HepG2 (cell line): ENCODE measurements at regions not wholly inside any gene's neighbourhood (a gene's known extent, or its start where the extent isn't known, plus 50 kb on each side); places are given as distances from the start of the nearest gene placed in this dataset.
A peak's percentile ranks its signal among the peaks of the same experiment; 100 is the strongest.

Experiments used
- ATAC-seq: fragments of 200-7000 bp; cut with Tn5 transposase; 3 replicates; pipeline ENCODE4 v1.9.1; 2020; ENCODE audit warnings: mild to moderate bottlenecking, moderate library complexity
- BruUV-seq: library from RNA; stranded (reverse); fragments of 400-500 nt; replicated peaks from 2 replicates; lab custom pipeline; 2021; lab: Mats Ljungman, UMichigan
- CTCF ChIA-PET: fragments of 300-600 bp; formaldehyde crosslinking; extraction: SDS; loops from one replicate; lab custom pipeline; 2021; ENCODE audit warnings: low total read pairs, inconsistent platforms, low intra/inter-chr PET ratio; lab: Yijun Ruan, JAX
- POLR2A ChIA-PET: fragments of 350-600 bp; sonication (Branson Sonifier 250); formaldehyde crosslinking; loops from one replicate; lab custom pipeline; 2020; ENCODE audit warnings: antibody characterized with exemption, inconsistent platforms; lab: Yijun Ruan, JAX
- DNase-seq: peaks from one replicate; pipeline ENCODE4 v3.0.0-alpha.2; 2015; ENCODE audit warnings: low spot score
- FAIRE-seq: peaks from 3 replicates; lab custom pipeline; 2011; peaks lifted over from hg19 to GRCh38; lab: Jason Lieb, UNC
- H2AFZ ChIP-seq: one replicate; pipeline ENCODE4 v1.6.1; 2011; ENCODE audit warnings: low read length, inconsistent platforms
- H3K27ac ChIP-seq: fragments of 300-600 bp; 3 replicates; pipeline ENCODE4 v1.8.0; 2011; ENCODE audit warnings: mixed run types, mild to moderate bottlenecking, mixed read lengths, low read length, inconsistent platforms; ENCODE audit not compliant: insufficient read depth; ENCODE audit errors: extremely low read length
- H3K27me3 ChIP-seq, 2 experiments: fragments of 200-600 bp in 1 of 2; 2 replicates in 1 of 2; 3 replicates in 1 of 2; pipeline versions ENCODE4 v1.6.0 to v1.8.0; 2011; ENCODE audit warnings: low read length in 2 of 2, mild to moderate bottlenecking in 2 of 2, moderate library complexity in 2 of 2, inconsistent platforms in 1 of 2; ENCODE audit not compliant: insufficient read depth in 2 of 2, control insufficient read depth in 1 of 2
- H3K36me3 ChIP-seq, 2 experiments: fragments of 200-600 bp in 1 of 2; replicated peaks in 1 of 2; 2 replicates in 1 of 2; 3 replicates in 1 of 2; pipeline versions ENCODE4 v1.5.1 to v1.8.0; 2011; ENCODE audit warnings: low read length in 2 of 2, inconsistent platforms in 1 of 2; ENCODE audit not compliant: insufficient read depth in 2 of 2, control insufficient read depth in 1 of 2
- H3K4me1 ChIP-seq: 2 replicates; pipeline ENCODE4 v1.5.1; 2012; ENCODE audit warnings: low read length, inconsistent platforms; ENCODE audit not compliant: insufficient read depth
- H3K4me2 ChIP-seq: 2 replicates; pipeline ENCODE4 v1.6.0; 2011; ENCODE audit warnings: low read depth, low read length, inconsistent platforms
- H3K4me3 ChIP-seq, 3 experiments: fragments of 200-600 bp in 1 of 3; sonication (generic), shearing (Covaris generic) in 1 of 3; replicated peaks in 1 of 3; 2 replicates each; pipeline ENCODE4 v1.5.1; 2011 to 2016; ENCODE audit warnings: low read length in 3 of 3, inconsistent platforms in 2 of 3, low read depth in 2 of 3, mild to moderate bottlenecking in 2 of 3, control low read depth in 1 of 3, mixed read lengths in 1 of 3; ENCODE audit not compliant: insufficient read depth in 1 of 3
- H3K79me2 ChIP-seq: one replicate; pipeline ENCODE4 v1.6.1; 2011; ENCODE audit warnings: low read length, inconsistent platforms; ENCODE audit not compliant: insufficient read depth
- H3K9ac ChIP-seq: 2 replicates; pipeline ENCODE4 v1.6.0; 2011; ENCODE audit warnings: mild to moderate bottlenecking, low read depth, low read length, inconsistent platforms; ENCODE audit not compliant: insufficient read depth
- H3K9me3 ChIP-seq: 2 replicates; pipeline ENCODE4 v1.5.1; 2012; ENCODE audit warnings: mild to moderate bottlenecking, low read length
- H4K20me1 ChIP-seq: 2 replicates; pipeline ENCODE4 v1.6.0; 2011; ENCODE audit warnings: inconsistent platforms, mild to moderate bottlenecking, low read length, moderate library complexity; ENCODE audit not compliant: insufficient read depth
- DRAP1 ChIP-seq: IDR thresholded peaks from 2 replicates; pipeline ENCODE4 v1.6.1; 2016; ENCODE audit warnings: missing genetic modification reagents, missing compliant biosample characterization
- EED ChIP-seq: sonication (generic); formaldehyde crosslinking; IDR thresholded peaks from 2 replicates; pipeline ENCODE4 v1.5.0; 2020; ENCODE audit warnings: mild to moderate bottlenecking, missing genetic modification reagents
- GFI1 ChIP-seq: sonication (generic); formaldehyde crosslinking; IDR thresholded peaks from 2 replicates; pipeline ENCODE4 v1.5.0; 2020; ENCODE audit warnings: missing genetic modification reagents, mild to moderate bottlenecking, borderline replicate concordance
- HNF4A ChIP-seq: sonication (generic); formaldehyde crosslinking; IDR thresholded peaks from 2 replicates; pipeline ENCODE4 v1.4.0; 2020; ENCODE audit warnings: missing genetic modification reagents
- KDM2A ChIP-seq: sonication (generic); formaldehyde crosslinking; IDR thresholded peaks from 2 replicates; pipeline ENCODE4 v1.4.0; 2020; ENCODE audit warnings: low read depth, missing genetic modification reagents, borderline replicate concordance
- LCORL ChIP-seq, 2 experiments: fragments of 450-650 bp in 1 of 2; sonication (generic) in 1 of 2; formaldehyde crosslinking in 1 of 2; IDR thresholded peaks; 2 replicates each; pipeline versions ENCODE4 v1.5.0 to v1.6.1; 2017 to 2020; ENCODE audit warnings: antibody characterized with exemption in 1 of 2, missing genetic modification reagents in 1 of 2
- RAD51 ChIP-seq: fragments of 450-650 bp; IDR thresholded peaks from 2 replicates; pipeline ENCODE4 v1.6.1; 2016; ENCODE audit warnings: borderline replicate concordance
- RELA ChIP-seq: sonication (generic); formaldehyde crosslinking; IDR thresholded peaks from 2 replicates; pipeline ENCODE4 v1.4.0; 2020; ENCODE audit warnings: missing genetic modification reagents
- SATB2 ChIP-seq: sonication (generic); formaldehyde crosslinking; IDR thresholded peaks from 2 replicates; pipeline ENCODE4 v1.5.0; 2020; ENCODE audit warnings: missing genetic modification reagents
- SPEN ChIP-seq: sonication (generic); formaldehyde crosslinking; IDR thresholded peaks from 2 replicates; pipeline ENCODE4 v1.5.1; 2020; ENCODE audit warnings: low read depth, mild to moderate bottlenecking, missing genetic modification reagents
- ZNF207 ChIP-seq: fragments of 450-650 bp; IDR thresholded peaks from 2 replicates; pipeline ENCODE4 v1.6.1; 2016; ENCODE audit warnings: antibody characterized with exemption, borderline replicate concordance
- ZNF225 ChIP-seq: sonication (generic); formaldehyde crosslinking; IDR thresholded peaks from 2 replicates; pipeline ENCODE4 v1.4.0; 2020; ENCODE audit warnings: mild to moderate bottlenecking, missing genetic modification reagents
- ZNF563 ChIP-seq: sonication (generic); formaldehyde crosslinking; IDR thresholded peaks from 2 replicates; pipeline ENCODE4 v1.8.0; 2022; ENCODE audit warnings: mild to moderate bottlenecking, moderate library complexity, missing genetic modification reagents
- ZNF607 ChIP-seq: sonication (generic); formaldehyde crosslinking; IDR thresholded peaks from 2 replicates; pipeline ENCODE4 v1.5.1; 2020; ENCODE audit warnings: missing genetic modification reagents, mild to moderate bottlenecking, borderline replicate concordance
- WGBS: methylation state at CpG from one replicate; pipeline ENCODE4 v1.1.6; 2017; ENCODE audit warnings: low lambda C conversion rate; 5-methylcytosine and 5-hydroxymethylcytosine counted together
- in situ Hi-C: cut with HindIII; loops from 2 replicates; pipeline ENCODE4 v1.10.0; 2017; ENCODE audit warnings: low pct_unique_long_range_greater_than_20kb; ENCODE audit not compliant: extremely low pct_ligation_motif_present
- intact Hi-C: fragments of 100-400 bp; cut with micrococcal nuclease; formaldehyde crosslinking; loops from one replicate; pipeline ENCODE4 v1.10.0; 2022; ENCODE audit not compliant: unreplicated experiment
- TF ChIP-seq, protein P1 (sequence below): sonication (generic); formaldehyde crosslinking; IDR thresholded peaks from 2 replicates; pipeline ENCODE4 v1.4.0; 2020; ENCODE audit warnings: missing genetic modification reagents, borderline replicate concordance
- TF ChIP-seq, protein P2 (sequence below): sonication (generic); formaldehyde crosslinking; IDR thresholded peaks from 2 replicates; pipeline ENCODE4 v1.5.1; 2020; ENCODE audit warnings: mild to moderate bottlenecking, moderate library complexity, missing genetic modification reagents

DNA sequence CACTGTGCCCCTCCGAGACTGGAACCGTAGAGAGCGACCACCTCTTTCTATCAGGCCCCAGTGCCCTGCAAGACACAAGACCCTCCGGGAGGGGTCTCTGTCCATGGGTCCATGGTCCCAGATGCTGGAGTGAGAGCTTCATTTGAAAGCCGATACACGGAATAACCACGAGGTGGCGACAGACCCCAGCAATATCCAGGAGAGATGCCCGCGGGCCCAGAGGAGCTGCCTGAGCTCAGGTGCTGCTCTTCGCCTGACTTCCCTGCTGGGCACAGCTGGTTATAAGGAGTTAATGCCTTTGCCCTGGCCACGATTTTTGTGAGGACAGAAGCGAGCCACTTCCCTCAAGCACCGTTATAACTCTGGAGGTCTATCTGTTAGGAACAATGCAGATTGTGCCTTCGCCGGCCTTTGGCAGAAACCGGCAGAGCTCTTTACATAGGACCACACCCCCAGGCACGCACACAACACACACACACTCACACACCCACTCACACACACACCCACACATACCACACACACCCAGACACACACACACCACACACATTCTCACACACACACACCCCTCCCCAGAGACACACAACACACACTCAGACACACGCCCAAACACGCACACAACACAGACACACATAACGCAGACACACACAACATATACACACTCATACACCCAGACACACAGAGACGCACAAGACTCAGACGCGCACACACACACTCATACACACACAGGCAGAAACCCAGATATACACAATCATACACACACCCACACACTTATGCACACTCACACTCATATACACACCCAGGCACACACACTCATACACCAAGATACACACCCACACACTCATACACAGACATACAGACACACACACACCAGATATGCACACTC lies 436.4 kb downstream of the SOX9 start:
- Histone ChIP-seq H3K4me2 (no peak overlapping the region), H2AFZ (no peak overlapping the region), H3K27ac (no peak overlapping the region), H3K9ac (no peak overlapping the region), H3K79me2 (peaks cover 92% of the 10 kb centered on the region), H3K27me3 (no peaks in the 10 kb centered on the region), H3K9me3 (no peaks in the 10 kb centered on the region), H3K36me3 (no peaks in the 10 kb centered on the region; a peak in 1 of 5 replicates), H3K4me1 (peaks cover 23% of the 10 kb centered on the region), H4K20me1 (peaks cover 51% of the 10 kb centered on the region), H3K4me3 (no peak overlapping the region)
- in situ Hi-C loops (loop anchor here (25.0 kb wide), 1 partner anchor 380 kb away; no protein-coding TSS in a partner anchor), intact Hi-C loops (loop anchor here (5.0 kb wide), 1 partner anchor 425 kb away; no protein-coding TSS in a partner anchor)
- FAIRE-seq (peak; percentile 93), ATAC-seq (peak; percentile 86), DNase-seq (peak; percentile 81)
- CTCF ChIA-PET = interaction anchor here (1.2 to 1.8 kb wide), 5 partner anchors 35 to 599 kb away, joined by 3 to 17 read pairs (median 3); no protein-coding TSS in a partner anchor
- BruUV-seq = TSS peak; percentile 31
- 65% methylated on average over 20 of the region's 24 CpGs for WGBS
- POLR2A ChIA-PET = interaction anchor here (0.6 to 1.3 kb wide), 10 partner anchors 23 to 632 kb away, joined by 3 to 11 read pairs (median 5); partner anchors contain the start of gene SOX9
- TF ChIP-seq SPEN (CRISPR knock-in tag) = no peak
- TF ChIP-seq, protein P1, sequence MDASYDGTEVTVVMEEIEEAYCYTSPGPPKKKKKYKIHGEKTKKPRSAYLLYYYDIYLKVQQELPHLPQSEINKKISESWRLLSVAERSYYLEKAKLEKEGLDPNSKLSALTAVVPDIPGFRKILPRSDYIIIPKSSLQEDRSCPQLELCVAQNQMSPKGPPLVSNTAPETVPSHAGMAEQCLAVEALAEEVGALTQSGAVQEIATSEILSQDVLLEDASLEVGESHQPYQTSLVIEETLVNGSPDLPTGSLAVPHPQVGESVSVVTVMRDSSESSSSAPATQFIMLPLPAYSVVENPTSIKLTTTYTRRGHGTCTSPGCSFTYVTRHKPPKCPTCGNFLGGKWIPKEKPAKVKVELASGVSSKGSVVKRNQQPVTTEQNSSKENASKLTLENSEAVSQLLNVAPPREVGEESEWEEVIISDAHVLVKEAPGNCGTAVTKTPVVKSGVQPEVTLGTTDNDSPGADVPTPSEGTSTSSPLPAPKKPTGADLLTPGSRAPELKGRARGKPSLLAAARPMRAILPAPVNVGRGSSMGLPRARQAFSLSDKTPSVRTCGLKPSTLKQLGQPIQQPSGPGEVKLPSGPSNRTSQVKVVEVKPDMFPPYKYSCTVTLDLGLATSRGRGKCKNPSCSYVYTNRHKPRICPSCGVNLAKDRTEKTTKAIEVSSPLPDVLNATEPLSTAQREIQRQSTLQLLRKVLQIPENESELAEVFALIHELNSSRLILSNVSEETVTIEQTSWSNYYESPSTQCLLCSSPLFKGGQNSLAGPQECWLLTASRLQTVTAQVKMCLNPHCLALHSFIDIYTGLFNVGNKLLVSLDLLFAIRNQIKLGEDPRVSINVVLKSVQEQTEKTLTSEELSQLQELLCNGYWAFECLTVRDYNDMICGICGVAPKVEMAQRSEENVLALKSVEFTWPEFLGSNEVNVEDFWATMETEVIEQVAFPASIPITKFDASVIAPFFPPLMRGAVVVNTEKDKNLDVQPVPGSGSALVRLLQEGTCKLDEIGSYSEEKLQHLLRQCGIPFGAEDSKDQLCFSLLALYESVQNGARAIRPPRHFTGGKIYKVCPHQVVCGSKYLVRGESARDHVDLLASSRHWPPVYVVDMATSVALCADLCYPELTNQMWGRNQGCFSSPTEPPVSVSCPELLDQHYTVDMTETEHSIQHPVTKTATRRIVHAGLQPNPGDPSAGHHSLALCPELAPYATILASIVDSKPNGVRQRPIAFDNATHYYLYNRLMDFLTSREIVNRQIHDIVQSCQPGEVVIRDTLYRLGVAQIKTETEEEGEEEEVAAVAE (CRISPR knock-in tag) = no peak
- no peak for TF ChIP-seq LCORL (IDR thresholded peaks at IDR 0.05)
- no peak for TF ChIP-seq LCORL (CRISPR knock-in tag; IDR thresholded peaks at IDR 0.05)
- TF ChIP-seq ZNF207 = peak; percentile 40; the same call in 1 of the 2 replicates
- TF ChIP-seq RAD51 = peak; percentile 6; the same call in 1 of the 2 replicates
- TF ChIP-seq ZNF563 (CRISPR knock-in tag) = no peak
- peak; percentile 70; the same call in 1 of the 2 replicates for TF ChIP-seq ZNF225
- TF ChIP-seq EED (CRISPR knock-in tag) = 0 out of 2 replicates have a peak, but pooled peaks have one; percentile 48
- TF ChIP-seq GFI1 = no peak
- TF ChIP-seq SATB2 (CRISPR knock-in tag) = no peak
- no peak for TF ChIP-seq RELA (CRISPR knock-in tag)
- no peak for TF ChIP-seq ZNF607 (CRISPR knock-in tag)
- TF ChIP-seq KDM2A (CRISPR knock-in tag) = peak; percentile 29; the same call in 1 of the 2 replicates
- TF ChIP-seq, protein P2, sequence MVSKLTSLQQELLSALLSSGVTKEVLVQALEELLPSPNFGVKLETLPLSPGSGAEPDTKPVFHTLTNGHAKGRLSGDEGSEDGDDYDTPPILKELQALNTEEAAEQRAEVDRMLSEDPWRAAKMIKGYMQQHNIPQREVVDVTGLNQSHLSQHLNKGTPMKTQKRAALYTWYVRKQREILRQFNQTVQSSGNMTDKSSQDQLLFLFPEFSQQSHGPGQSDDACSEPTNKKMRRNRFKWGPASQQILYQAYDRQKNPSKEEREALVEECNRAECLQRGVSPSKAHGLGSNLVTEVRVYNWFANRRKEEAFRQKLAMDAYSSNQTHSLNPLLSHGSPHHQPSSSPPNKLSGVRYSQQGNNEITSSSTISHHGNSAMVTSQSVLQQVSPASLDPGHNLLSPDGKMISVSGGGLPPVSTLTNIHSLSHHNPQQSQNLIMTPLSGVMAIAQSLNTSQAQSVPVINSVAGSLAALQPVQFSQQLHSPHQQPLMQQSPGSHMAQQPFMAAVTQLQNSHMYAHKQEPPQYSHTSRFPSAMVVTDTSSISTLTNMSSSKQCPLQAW (CRISPR knock-in tag) = peak; percentile 51
- TF ChIP-seq DRAP1 = no peak
- TF ChIP-seq HNF4A = no peak; the same call in 1 of the 2 replicates
